Mucosa of stomach (tissue), 1 donor: ENCODE measurements at regions not wholly inside any gene's neighbourhood (a gene's known extent, or its start where the extent isn't known, plus 50 kb on each side); places are given as distances from the start of the nearest gene placed in this dataset.
"Not testable (repeated sequence)": the region's sequence is repeated elsewhere in the genome, so short reads cannot be mapped to it uniquely, and the experiment has no call there.

Experiments used
- H3K27me3 ChIP-seq: one replicate; pipeline ENCODE4 v1.7.0; 2013; ENCODE audit warnings: mild to moderate bottlenecking, low read length; ENCODE audit not compliant: control insufficient read depth, insufficient read depth
- H3K36me3 ChIP-seq: one replicate; pipeline ENCODE4 v1.7.0; 2013; ENCODE audit warnings: low read length; ENCODE audit not compliant: control insufficient read depth, insufficient read depth
- H3K4me1 ChIP-seq: one replicate; pipeline ENCODE4 v1.7.0; 2013; ENCODE audit warnings: mild to moderate bottlenecking, low read length; ENCODE audit not compliant: control insufficient read depth, insufficient read depth
- H3K4me3 ChIP-seq: one replicate; pipeline ENCODE4 v1.7.0; 2013; ENCODE audit warnings: low read length
- H3K9ac ChIP-seq: one replicate; pipeline ENCODE4 v1.7.0; 2013; ENCODE audit warnings: mild to moderate bottlenecking, low read length, moderate library complexity
- H3K9me3 ChIP-seq: one replicate; pipeline ENCODE4 v1.7.0; 2013; ENCODE audit warnings: mild to moderate bottlenecking, low read length, moderate library complexity; ENCODE audit not compliant: control insufficient read depth
- donor health status: Pancreatic carcinoma.

DNA sequence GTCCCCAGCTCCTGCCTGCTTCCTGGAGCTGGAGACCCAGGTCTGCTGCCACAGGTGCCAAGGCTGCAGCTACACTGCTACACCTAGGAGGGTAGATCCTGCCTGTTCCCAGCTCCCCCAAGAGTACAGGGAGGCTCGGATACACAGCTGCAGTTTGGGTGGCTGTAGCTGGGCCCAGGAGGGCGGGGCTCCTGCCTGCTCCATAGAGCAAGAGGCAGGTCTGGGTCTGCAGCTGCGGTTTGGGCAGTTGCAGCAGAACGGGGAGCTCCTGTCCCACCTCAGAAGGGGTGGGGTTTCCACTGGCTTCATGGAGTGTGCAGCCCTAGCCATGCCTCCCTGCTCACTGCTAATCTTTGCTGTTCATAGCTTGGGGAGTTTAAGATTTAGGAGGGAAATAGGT, 199.0 kb downstream of the NUFIP1 start:
- H3K4me1 ChIP-seq: peaks cover 8% of the 10 kb centered on the region
- H3K9me3 ChIP-seq: no peaks in the 10 kb centered on the region
- no peak overlapping the region for H3K9ac ChIP-seq
- H3K27me3 ChIP-seq: no peaks in the 10 kb centered on the region
- H3K4me3 ChIP-seq: no peak overlapping the region
- H3K36me3 ChIP-seq: no peaks in the 10 kb centered on the region

DNA sequence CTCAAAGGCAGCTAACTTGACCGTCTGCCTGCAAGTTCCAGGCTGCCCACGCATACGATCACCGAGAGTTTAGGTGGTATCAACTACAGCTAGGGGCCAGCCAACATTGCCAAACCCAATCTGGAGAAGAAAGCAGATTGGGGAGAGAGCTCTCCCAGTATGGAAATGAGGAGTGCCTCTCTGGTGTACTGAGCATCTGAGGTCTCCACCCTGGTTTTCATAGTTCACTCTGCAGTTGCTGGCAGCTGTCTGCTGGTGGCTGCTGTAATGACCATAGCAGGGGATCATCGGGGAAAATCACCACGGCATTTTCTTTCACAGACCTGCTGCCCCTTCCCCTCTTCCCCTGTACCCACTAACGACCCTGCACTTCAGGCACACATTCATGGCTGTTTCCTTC, 201.7 kb downstream of the NUFIP1 start:
- Histone ChIP-seq H3K36me3 (no peaks in the 10 kb centered on the region), H3K9me3 (no peaks in the 10 kb centered on the region)

DNA sequence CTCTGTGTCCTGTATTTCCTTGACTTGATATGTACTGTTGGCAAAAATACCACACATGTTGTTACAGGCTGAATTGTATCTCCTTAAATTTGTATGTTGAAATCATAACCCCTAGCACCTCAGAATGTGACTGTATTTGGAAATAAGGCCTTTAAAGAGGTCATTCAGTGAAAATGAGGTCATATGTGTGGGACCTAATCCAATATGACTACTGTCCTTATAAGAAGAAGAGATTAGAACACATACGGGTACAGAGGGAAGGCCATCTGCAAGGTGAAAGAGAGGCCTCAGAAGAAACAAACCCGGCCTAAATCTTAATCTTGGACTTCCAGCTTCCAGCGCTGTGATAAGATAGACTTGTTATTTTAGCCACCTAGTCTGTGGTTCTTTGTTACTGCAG, 202.5 kb downstream of the NUFIP1 start:
- no peak overlapping the region for H3K9ac ChIP-seq
- H3K4me1 ChIP-seq: peaks cover 13% of the 10 kb centered on the region
- H3K4me3 ChIP-seq: no peak overlapping the region
- H3K27me3 ChIP-seq: no peaks in the 10 kb centered on the region
- H3K9me3 ChIP-seq: no peaks in the 10 kb centered on the region
- no peaks in the 10 kb centered on the region for H3K36me3 ChIP-seq

More for the DNA sequence above, 201.7 kb downstream of the NUFIP1 start:
- no peak overlapping the region for H3K4me3 ChIP-seq
- no peak overlapping the region for H3K9ac ChIP-seq
- no peaks in the 10 kb centered on the region for H3K27me3 ChIP-seq
- H3K4me1 ChIP-seq: peaks cover 13% of the 10 kb centered on the region

DNA sequence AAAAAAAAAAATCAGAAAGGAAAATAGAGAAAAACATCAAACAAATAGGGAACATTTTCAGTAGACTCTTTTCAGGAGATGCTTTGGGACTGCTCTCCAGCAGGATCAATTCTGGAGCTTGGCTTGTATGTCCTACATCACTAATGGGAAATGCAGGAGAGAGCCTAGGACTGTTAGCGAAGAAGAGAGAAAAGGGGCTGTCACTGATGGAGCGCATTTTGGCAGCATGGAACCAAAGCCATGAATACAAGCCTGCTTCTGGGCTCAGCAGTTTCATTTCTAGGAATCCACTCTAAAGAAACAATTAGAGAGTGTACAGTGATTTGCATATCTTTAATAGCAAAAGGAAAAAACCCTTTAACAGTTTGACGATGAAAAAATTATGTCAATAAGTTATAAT, 203.9 kb downstream of the NUFIP1 start:
- Histone ChIP-seq H3K9me3 (no peaks in the 10 kb centered on the region), H3K4me1 (peaks cover 13% of the 10 kb centered on the region), H3K27me3 (no peaks in the 10 kb centered on the region), H3K4me3 (no peak overlapping the region), H3K9ac (no peak overlapping the region), H3K36me3 (no peaks in the 10 kb centered on the region)

DNA sequence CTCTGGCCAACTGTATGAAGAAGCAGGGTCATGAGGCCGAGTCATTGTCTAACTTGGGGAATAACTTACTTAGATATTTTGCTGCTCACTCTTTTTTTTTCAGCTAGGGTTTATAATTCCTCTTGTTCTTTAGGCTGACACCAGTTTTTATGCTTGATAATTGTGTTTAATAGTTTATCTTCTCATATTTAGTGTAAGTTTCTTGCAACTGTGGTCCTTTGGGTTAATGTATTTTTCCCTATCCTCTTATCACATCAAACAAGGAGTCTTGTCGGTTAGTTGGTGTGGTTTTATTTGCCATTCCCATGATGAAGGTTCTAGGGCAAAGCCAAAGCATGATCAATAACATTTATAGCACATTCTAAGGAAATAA, 204.6 kb downstream of the NUFIP1 start:
- no peaks in the 10 kb centered on the region for H3K36me3 ChIP-seq
- no peak overlapping the region for H3K4me3 ChIP-seq
- H3K4me1 ChIP-seq: peaks cover 13% of the 10 kb centered on the region
- H3K9ac ChIP-seq: no peak overlapping the region
- no peaks in the 10 kb centered on the region for H3K27me3 ChIP-seq
- no peaks in the 10 kb centered on the region for H3K9me3 ChIP-seq

DNA sequence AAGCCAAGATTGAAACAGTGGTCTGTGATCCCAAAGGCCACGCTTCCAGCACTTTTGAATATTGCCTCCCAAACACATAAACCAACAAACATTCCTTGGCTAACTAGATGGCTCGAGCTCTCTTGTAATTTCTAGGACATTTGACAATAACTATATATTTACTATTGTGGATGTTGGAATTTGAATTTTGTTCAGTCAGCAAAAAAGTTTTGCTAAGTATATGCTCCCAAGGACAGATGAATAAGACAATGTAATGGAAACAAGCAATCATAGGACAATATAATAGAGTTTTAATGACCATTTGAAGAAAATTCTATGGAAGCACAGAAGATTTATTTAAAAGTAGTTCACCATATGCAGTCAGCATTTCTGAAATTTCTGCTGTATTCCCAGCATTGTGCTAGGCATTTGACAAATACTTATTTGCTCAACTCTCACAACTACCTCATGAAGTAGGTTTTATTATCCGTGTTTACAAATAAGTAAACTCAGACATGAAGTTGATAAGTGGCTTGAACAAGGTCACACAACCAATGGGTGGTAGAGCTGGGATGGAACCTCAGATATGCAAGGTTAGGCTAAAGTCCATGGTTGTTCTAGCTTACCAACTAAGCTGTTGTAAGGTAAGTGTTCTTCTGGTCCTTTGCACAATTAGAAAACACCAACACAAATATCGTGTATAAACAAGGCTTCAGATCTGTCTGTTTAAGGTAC, 205.1 kb downstream of the NUFIP1 start:
- H3K9me3 ChIP-seq: no peaks in the 10 kb centered on the region
- H3K36me3 ChIP-seq: no peaks in the 10 kb centered on the region
- no peaks in the 10 kb centered on the region for H3K27me3 ChIP-seq
- H3K9ac ChIP-seq: no peak overlapping the region
- H3K4me1 ChIP-seq: peaks cover 13% of the 10 kb centered on the region
- no peak overlapping the region for H3K4me3 ChIP-seq

DNA sequence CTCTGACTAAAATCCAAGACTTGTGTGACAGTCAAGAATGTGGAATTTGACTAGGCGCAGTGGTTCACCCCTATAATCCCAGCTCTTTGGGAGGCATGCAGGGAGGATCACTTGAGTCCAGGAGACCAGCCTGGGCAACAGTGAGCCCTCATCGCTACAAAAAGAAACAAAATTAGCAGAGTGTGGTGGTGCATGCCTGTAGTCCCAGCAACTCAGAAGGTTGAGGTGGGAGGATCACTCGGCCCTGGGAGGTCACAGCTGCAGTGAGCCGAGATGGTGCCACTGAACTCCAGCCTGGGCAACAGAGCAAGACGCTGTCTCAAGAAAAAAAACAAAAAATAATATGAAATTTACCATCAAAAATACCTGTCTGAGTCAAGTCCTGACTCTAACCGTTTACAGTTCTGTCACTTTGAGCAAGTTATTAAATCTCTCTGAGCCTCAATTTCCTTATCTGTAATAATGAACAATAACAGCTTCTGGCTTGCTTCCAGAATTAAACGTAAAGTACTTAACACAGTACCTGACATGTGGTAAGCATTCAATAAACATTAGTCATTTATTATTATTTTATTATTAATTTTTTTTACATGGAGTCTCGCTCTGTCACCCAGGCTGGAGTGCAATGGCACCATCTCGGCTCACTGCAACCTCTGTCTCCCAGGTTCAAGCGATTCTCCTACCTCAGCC, 204.6 kb upstream of the TSC22D1 start:
- peaks cover 7% of the 10 kb centered on the region for H3K4me1 ChIP-seq
- no peaks in the 10 kb centered on the region for H3K36me3 ChIP-seq
- H3K4me3 ChIP-seq: no peak overlapping the region
- H3K9me3 ChIP-seq: no peaks in the 10 kb centered on the region
- H3K27me3 ChIP-seq: no peaks in the 10 kb centered on the region
- no peak overlapping the region for H3K9ac ChIP-seq

DNA sequence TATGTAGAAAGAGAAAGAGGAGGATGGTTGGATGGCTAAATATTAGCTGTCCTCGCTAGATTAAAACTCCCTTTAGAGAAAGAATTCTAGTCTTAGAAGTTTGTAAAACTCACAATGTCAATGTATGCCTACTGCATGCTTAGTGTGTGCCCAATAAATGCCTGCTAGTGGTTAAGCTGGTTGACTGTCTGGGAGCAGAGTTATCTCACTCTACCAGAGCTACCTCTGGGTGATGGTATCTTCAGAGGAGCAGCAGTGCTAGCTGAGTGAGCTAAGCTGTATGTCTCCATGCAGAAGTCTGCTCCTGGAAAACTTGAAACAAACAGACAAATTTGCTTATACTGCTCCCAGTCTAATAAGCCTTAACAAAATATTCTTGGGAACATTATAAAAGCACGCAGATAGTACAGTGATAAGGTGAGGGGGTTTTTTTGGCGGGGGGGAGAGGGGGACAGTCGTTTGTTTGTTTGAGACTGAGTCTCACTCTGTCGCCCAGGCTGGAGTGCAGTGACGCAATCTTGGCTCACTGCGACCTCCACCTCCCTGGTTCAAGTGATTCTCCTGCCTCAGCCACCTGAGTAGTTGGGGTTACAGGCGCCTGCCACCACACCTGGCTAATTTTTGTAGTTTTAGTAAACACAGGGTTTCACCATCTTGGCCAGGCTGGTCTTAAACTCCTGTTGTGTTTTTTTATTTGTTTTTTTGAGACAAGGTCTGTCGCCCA, 202.8 kb upstream of the TSC22D1 start:
- no peaks in the 10 kb centered on the region for H3K36me3 ChIP-seq
- no peaks in the 10 kb centered on the region for H3K9me3 ChIP-seq
- H3K9ac ChIP-seq: no peak overlapping the region

DNA sequence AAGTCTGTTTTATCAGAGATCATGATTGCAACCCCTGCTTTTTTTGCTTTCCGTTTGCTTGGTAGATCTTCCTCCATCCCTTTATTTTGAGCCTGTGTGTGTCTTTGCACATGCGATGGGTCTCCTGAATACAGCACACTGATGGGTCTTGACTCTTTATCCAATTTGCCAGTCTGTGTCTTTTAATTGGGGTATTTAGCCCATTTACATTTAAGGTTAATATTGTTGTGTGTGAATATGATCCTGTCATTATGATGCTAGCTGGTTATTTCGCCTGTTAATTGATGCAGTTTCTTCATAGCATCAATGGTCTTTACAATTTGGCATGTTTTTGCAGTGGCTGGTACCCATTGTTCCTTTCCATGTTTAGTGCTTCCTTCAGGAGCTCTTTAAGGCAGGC, 199.2 kb upstream of the TSC22D1 start:
- not testable (repeated sequence) for H3K9me3 ChIP-seq, H3K27me3 ChIP-seq, H3K9ac ChIP-seq, H3K4me1 ChIP-seq, H3K36me3 ChIP-seq, H3K4me3 ChIP-seq

More for the DNA sequence above, 202.8 kb upstream of the TSC22D1 start:
- no peaks in the 10 kb centered on the region for H3K27me3 ChIP-seq
- no peaks in the 10 kb centered on the region for H3K4me1 ChIP-seq
- no peak overlapping the region for H3K4me3 ChIP-seq

DNA sequence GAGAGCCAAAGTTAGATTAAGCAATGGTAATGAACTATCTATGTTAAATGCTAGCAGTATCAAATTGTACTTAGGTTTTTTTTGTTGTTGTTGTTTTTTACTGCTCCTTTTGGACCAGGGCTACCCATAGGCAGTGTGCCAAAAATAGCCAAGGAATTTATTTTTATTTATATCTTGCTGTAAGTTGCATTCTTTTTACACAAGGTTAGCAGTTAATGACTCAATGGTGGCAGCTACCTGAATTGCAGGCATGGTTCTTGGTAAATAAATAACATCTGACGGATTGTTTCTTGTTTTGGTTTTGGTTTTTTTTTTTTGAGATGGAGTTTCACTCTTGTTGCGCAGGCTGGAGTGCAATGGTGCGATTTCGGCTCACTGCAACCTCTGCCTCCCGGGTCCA, 194.8 kb upstream of the TSC22D1 start:
- no peak overlapping the region for H3K9ac ChIP-seq
- no peaks in the 10 kb centered on the region for H3K9me3 ChIP-seq
- peaks cover 25% of the 10 kb centered on the region for H3K4me1 ChIP-seq
- no peaks in the 10 kb centered on the region for H3K27me3 ChIP-seq
- no peak overlapping the region for H3K4me3 ChIP-seq
- no peaks in the 10 kb centered on the region for H3K36me3 ChIP-seq

DNA sequence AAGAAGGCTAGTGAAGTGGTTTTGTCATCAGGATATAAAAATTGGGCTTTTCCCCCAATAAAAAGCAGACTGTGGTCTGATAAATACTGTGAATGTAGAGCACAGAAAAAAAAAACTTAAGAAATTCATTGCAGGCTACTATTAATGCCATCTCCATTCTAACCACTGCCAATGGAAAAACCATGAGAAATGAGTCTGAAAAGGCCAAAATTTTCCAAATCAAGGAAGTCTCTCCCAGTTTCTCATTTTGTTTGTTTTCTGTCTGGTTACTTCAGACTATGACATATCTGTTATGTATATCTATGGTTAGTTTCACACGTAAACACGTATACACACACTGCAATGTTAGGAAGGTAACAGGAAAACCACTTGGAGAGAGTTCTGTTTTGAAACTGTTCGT, 193.6 kb upstream of the TSC22D1 start:
- Histone ChIP-seq H3K27me3 (no peaks in the 10 kb centered on the region), H3K36me3 (no peaks in the 10 kb centered on the region), H3K4me3 (no peak overlapping the region), H3K9me3 (no peaks in the 10 kb centered on the region), H3K4me1 (peaks cover 36% of the 10 kb centered on the region), H3K9ac (no peak overlapping the region)
